ENCODE measurements at regions not wholly inside any gene's neighbourhood (a gene's known extent, or its start where the extent isn't known, plus 50 kb on each side); places are given as distances from the start of the nearest gene placed in this dataset.

- Histone ChIP-seq H3K27me3 (no peaks in the 10 kb centered on the region), H3K36me3 (no peaks in the 10 kb centered on the region)
These were observed 73.3 kb downstream of the TASL start for GRCh38 chrX:30504309-30504708.

DNA sequence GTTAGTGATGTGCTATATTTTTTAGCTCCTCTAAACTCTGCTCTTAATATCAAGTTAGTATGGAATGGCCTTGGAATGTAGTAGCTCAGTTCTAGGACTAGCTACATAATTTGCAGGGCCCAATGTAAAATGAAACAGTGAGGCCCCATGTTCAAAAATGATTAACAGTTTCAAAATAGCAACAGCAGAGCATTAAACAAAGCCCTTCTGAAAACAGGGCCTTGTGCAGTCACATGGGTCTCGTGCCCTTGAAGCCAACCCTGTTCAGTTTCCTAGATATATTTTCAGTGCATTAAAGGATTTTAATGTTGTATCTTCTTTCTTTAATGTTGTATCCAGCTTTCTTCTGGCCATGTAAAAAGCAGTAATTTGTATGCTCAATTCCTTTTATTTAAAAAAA, 82.1 kb downstream of the TASL start:
- intact Hi-C loops (cut with DNase I; ENCODE audit: low total_unique reads): no loop called here
- Histone ChIP-seq H3K27me3 (no peaks in the 10 kb centered on the region), H3K27ac (no peak overlapping the region), H3K36me3 (no peaks in the 10 kb centered on the region), H3K9me3 (no peaks in the 10 kb centered on the region), H3K4me1 (no peaks in the 10 kb centered on the region), H3K4me3 (no peak overlapping the region)
- DNase-seq: no peak
- TF ChIP-seq CTCF (IDR thresholded peaks at IDR 0.05) (no peak), POLR2A (IDR thresholded peaks at IDR 0.05) (no peak)

More at GRCh38 chrX:30504309-30504708, 73.3 kb downstream of the TASL start:
- Histone ChIP-seq H3K4me1 (no peaks in the 10 kb centered on the region), H3K4me3 (no peak overlapping the region), H3K27ac (no peak overlapping the region), H3K9me3 (no peaks in the 10 kb centered on the region)
- intact Hi-C loops (cut with DNase I; ENCODE audit: low total_unique reads): no loop called here
- DNase-seq: no peak
- peak in 3 of 4 experiments; percentile 31 to 43 (median 33) for TF ChIP-seq CTCF (IDR thresholded peaks at IDR 0.05)
- no peak for TF ChIP-seq POLR2A (IDR thresholded peaks at IDR 0.05)

GRCh38 chrX:30493348-30493747, 84.2 kb downstream of the TASL start:
- H3K4me1 ChIP-seq: no peaks in the 10 kb centered on the region
- no peaks in the 10 kb centered on the region for H3K27me3 ChIP-seq
- intact Hi-C loops (cut with DNase I; ENCODE audit: low total_unique reads): no loop called here
- TF ChIP-seq CTCF (IDR thresholded peaks at IDR 0.05) (no peak), POLR2A (IDR thresholded peaks at IDR 0.05) (no peak)
- H3K27ac ChIP-seq: no peak overlapping the region
- H3K9me3 ChIP-seq: no peaks in the 10 kb centered on the region
- no peak for DNase-seq
- H3K4me3 ChIP-seq: no peak overlapping the region
- no peaks in the 10 kb centered on the region for H3K36me3 ChIP-seq

- Histone ChIP-seq H3K27me3 (no peaks in the 10 kb centered on the region), H3K4me1 (no peaks in the 10 kb centered on the region), H3K4me3 (no peak overlapping the region), H3K36me3 (no peaks in the 10 kb centered on the region), H3K27ac (no peak overlapping the region), H3K9me3 (no peaks in the 10 kb centered on the region)
- no peak for TF ChIP-seq POLR2A (IDR thresholded peaks at IDR 0.05)
- no peak for TF ChIP-seq CTCF (IDR thresholded peaks at IDR 0.05)
- no peak for DNase-seq
- intact Hi-C loops (cut with DNase I; ENCODE audit: low total_unique reads): no loop called here
These were observed 88.2 kb downstream of the TASL start for GRCh38 chrX:30489323-30489722.

DNA sequence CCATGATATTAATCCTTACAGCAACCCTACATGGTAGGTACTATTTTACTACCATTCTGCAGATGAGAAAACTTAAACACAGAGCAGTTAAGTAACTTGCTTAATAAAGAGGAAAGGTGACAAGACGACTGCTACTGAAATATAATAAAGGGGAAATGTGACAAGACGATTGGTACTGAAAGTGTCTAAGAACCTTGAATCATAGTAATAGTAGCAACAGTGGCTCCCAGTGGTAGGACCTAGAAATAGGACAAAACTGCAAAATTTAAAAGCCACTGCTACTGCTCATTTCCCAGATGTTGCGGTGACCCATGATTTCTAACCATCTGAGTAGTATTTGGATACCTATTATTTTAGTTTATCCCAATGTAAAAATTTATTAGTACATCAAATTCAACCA, 89.5 kb downstream of the TASL start:
- H3K4me1 ChIP-seq: no peaks in the 10 kb centered on the region
- no peak for DNase-seq
- H3K9me3 ChIP-seq: no peaks in the 10 kb centered on the region
- H3K27ac ChIP-seq: no peak overlapping the region
- H3K4me3 ChIP-seq: no peak overlapping the region
- intact Hi-C loops (cut with DNase I; ENCODE audit: low total_unique reads): no loop called here
- H3K27me3 ChIP-seq: no peaks in the 10 kb centered on the region
- TF ChIP-seq POLR2A (IDR thresholded peaks at IDR 0.05) (no peak), CTCF (IDR thresholded peaks at IDR 0.05) (no peak)
- no peaks in the 10 kb centered on the region for H3K36me3 ChIP-seq
